Activated CD8-positive, alpha-beta memory T cell treated with anti-CD3 and anti-CD28 coated beads for 36 hours (primary cell): ENCODE measurements at regions not wholly inside any gene's neighbourhood (a gene's known extent, or its start where the extent isn't known, plus 50 kb on each side); places are given as distances from the start of the nearest gene placed in this dataset.

Experiments used
- CTCF ChIA-PET: fragments of 350-600 bp; sonication (Branson Sonifier 250); formaldehyde crosslinking; loops from one replicate; lab custom pipeline; 2021; ENCODE audit warnings: antibody characterized with exemption; lab: Charles Lee
- POLR2A ChIA-PET: fragments of 350-600 bp; sonication (Branson Sonifier 250); formaldehyde crosslinking; loops from one replicate; lab custom pipeline; 2021; ENCODE audit warnings: antibody characterized with exemption; lab: Charles Lee

DNA sequence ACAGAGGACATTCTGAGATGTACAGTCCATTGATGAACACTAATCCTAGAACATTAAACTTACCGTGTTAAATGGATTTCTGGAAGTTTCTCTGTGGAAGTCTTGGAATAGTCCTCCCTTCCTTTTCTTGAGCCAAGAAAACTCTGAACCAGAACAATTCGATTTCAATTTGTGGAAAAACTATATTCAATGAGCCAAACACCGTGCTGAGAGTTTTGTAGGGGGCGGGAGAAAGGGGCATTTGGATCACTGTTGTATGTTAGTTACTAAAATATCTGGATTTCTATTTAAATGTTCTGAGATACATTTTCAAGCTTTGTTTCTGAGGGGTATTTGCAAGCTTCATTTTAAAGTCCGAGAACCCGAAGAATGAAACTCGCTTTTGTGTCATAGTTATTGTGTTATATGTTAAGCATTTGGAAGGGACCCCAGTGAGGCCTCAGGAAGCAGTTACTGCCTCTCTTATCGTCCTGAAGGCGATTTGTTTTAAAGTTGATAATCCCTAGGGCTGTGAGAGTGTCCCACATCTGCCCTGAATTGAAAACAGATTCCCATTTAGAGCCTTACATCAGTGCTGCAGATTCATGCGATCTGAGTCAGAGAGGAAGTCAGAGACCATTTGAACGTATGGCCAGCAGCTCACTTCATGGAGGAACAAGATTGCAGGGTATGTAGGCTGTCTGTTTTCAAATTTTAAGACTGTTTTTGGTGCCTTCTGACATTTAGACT, 70.8 kb upstream of the SASH1 start:
- CTCF ChIA-PET = no interaction called here
- POLR2A ChIA-PET = no interaction called here

DNA sequence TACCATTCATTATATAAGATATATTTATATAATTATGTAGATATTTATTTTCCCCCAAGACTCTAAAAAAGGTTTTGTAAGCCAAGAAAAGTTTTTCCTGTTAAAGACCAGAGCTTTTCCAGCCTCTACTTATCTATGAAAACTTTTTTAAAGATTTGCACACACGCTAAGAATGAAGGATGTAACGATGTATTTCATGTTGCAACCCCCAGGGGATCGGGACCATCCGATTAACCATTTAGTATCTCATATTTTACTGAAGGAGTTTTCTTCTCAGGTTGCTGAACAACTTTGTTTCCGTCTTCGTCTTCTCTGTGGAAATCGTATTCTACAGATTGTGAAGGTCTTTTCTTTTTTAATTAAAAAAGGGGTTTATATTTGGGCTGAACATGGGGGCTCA, 70.0 kb upstream of the SASH1 start:
- POLR2A ChIA-PET = no interaction called here
- CTCF ChIA-PET = no interaction called here

DNA sequence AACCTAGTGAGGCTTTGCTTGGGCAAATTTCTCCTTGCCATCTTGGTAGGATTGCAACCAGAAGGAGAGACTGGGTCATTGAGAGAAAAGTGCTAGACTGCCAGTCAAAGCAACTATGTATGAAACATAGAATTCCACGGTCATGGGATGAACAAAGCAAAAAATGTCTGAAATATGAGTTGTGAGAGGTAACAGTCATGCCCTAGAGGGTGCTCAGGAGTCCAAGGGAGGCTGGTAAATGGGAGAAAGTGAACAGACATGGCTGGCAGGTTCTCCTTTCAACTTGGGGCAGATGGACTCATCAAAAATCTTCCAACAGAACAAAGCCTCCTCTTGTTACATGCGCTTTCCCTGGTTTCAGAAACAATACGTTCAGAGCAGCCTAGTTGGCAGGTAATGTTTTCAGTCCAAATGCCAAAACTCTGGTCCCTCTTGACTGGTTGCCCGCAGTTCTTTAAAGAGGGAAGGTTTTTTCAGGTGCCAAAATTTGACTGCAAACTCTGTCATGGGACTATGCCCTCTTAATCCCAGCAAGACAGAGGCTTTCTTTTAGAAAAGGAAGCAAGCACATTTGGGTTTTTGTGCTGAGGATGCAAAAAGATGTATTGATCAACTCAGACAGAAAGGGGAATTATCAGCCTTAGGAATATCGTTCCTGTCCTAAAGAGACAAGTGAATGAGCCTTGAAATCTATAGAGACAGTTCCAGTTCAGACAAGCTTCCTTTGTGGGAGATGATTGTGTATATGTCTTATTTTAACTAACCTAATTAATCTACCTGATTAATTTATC, 68.5 kb upstream of the SASH1 start:
- ChIA-PET POLR2A (no interaction called here), CTCF (no interaction called here)

DNA sequence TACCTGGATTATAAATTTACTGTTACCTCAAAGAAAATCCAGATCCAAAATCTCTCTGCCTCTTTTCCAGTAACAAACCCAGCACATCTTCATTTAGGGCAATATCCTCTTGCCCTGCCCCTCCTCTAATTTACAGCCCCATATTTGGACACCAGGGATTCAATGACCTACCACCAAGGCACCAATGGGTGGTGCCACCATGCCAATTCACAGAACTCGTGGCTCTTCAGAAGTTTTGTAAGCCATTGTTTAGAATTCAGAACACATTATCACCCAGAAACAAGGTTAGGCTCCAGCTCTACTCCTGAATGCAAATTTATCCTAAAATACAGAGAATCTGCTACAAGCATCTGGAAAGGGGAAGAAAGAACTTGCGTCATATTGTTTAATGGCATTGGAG, 67.8 kb upstream of the SASH1 start:
- ChIA-PET POLR2A (no interaction called here), CTCF (no interaction called here)

DNA sequence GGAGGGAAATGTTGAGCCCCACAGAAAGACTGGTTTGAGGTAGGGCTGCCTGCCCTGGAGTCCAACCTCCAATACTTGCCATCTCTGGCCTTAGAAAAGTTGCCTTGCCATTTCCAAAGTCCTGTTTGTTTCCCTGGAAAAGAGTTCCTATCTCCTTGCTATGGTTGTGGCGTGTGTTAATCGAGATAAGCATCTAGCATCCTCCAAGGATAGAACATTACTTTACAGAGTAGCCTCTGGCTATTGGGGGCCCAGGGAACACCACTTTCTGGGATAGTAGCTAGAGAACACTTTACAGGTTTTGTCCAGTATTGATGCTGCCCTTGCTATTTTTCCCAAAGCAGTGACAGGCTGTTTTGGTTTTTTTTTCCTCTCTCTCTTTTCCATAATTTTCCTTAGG, 57.4 kb upstream of the SASH1 start:
- ChIA-PET POLR2A (no interaction called here), CTCF (no interaction called here)

DNA sequence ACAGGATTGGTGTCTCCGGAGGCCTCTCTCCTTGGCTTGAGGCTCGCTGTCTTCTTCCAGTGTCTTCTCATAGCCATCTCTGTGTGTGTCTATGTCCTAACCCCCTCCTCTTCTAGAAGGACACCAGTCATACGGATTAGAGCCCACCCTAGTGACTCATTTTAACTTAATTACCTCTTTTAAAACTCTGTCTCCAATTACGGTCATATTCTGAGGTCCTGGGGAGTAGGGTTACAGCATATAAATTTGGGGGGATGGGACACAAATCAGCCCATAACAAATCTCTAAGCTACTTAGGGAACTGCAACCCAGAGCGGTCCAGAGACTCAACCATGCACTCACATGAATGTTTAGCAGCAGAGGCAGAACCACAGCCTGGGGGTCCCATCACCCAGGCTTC, 56.1 kb upstream of the SASH1 start:
- ChIA-PET POLR2A (no interaction called here), CTCF (no interaction called here)

DNA sequence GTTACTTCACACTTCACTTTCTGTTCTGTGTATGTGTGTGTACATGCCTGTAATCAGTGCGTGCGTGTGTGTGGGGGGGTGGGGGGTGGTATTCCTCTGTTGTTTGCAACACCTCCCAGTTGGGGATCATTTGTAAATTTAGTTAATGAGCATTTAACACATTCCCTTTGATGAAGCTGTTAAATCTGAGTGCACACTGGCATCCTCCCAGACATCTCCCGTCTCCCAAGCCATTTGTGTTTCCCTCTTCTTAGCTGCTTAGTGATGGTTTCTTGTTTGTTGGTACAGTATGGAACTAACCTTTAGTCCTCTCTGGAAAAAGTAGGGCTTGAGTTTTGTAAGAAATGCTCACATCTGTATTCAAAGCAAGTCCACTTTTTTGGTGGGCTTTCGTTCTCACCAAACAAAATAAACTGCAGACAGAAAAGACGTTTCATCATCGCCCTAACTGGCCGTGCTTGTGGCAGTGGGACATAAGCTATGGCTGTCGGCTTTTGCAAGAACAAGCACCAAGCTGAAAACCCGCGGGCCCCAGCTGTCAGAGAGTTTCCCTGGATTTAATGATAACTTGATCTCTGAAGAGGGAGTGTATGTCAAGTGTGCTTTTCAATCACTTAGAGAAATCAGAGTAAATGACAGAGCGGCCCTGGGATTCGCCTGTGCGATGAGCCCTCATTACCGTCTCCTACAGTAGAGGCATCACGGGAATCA, 54.9 kb upstream of the SASH1 start:
- ChIA-PET CTCF (no interaction called here), POLR2A (no interaction called here)

DNA sequence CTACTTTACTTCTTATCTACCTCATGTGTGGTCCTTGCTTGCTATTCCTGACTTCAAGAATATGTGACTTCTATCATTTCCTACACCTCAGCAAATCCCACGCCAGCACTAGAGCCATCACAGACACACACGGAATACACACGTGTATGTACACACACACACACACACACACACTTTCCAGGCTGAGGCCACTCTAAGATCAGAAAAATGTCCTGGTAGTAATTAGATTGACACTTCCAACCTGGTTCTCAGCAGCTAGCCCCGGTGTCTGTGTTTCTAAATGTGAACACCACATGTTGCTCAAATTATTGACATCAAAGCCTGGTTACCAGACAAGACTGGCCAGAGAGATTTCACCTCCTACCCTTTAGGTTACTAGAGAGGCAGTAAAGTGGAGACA, 54.1 kb upstream of the SASH1 start:
- ChIA-PET POLR2A (no interaction called here), CTCF (no interaction called here)

DNA sequence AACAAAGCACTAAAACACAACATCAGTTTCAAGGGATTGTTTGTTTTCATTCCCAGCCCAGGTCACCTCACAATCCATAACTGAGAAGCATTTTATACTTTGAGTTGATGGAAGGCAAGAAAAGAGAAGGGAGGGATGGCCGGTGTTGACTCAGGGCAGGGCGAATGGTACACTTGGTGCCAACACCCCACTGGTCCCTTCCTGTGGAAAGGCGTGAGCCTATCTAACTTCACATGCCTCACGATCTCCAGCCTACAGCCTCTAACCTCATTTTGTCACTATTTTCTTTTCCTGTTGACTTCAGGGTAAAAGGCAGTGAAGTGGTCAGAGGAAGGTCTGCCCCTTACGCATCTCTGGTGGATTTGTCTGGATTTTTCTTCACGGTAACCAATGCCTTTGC, 53.5 kb upstream of the SASH1 start:
- ChIA-PET POLR2A (no interaction called here), CTCF (no interaction called here)

DNA sequence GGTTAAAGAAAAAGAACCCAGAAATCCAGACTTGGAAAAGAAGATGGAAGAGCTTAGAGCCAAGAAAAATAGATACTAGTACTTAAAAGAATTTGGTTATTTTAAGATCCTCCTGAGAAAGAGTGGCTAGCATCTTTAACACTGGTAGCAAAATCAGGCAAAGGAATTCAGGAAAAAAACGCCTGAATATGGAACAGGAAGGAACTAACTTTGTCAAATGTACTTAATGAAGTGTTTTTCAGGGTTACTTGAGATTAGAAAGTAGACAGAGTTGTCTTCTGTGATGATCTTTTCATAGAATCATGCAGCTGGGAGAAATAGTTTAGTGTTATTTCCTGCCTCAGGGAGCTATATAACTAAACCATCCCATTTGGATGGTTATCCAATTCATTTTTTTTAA, 50.8 kb upstream of the SASH1 start:
- CTCF ChIA-PET = no interaction called here
- POLR2A ChIA-PET = no interaction called here
